IMR-90 (cell line): ENCODE measurements at regions not wholly inside any gene's neighbourhood (a gene's known extent, or its start where the extent isn't known, plus 50 kb on each side); places are given as distances from the start of the nearest gene placed in this dataset.

Experiments used
- ATAC-seq: fragments of 200-7000 bp; cut with Tn5 transposase; 2 replicates; pipeline ENCODE4 v1.9.1; 2020; ENCODE audit warnings: low read depth, mild to moderate bottlenecking, moderate library complexity
- BruUV-seq: library from RNA; stranded (reverse); fragments of 400-500 nt; replicated peaks from 2 replicates; lab custom pipeline; 2021; lab: Mats Ljungman, UMichigan
- CTCF ChIA-PET: fragments of 300-600 bp; formaldehyde crosslinking; extraction: SDS; loops from one replicate; lab custom pipeline; 2021; ENCODE audit warnings: antibody characterized with exemption; lab: Yijun Ruan, JAX
- POLR2A ChIA-PET: fragments of 300-600 bp; sonication (Branson Sonifier 250); formaldehyde crosslinking; loops from one replicate; lab custom pipeline; 2022; ENCODE audit warnings: antibody characterized with exemption; ENCODE audit not compliant: unreplicated experiment; lab: Charles Lee
- DNase-seq: peaks from one replicate; pipeline ENCODE4 v3.0.0; 2013
- H2AFZ ChIP-seq: replicated peaks from 2 replicates; pipeline ENCODE3; 2013; ENCODE audit warnings: low read length, mild to moderate bottlenecking; ENCODE audit not compliant: poor library complexity
- H2AK5ac ChIP-seq: 2 replicates; pipeline ENCODE4 v1.6.1; 2013; ENCODE audit warnings: low read depth, low read length, inconsistent platforms
- H2AK9ac ChIP-seq: replicated peaks from 2 replicates; pipeline ENCODE3; 2013; ENCODE audit warnings: mild to moderate bottlenecking, low read depth, low read length, moderate library complexity; ENCODE audit not compliant: poor library complexity
- H2BK120ac ChIP-seq: 2 replicates; pipeline ENCODE4 v1.6.1; 2013; ENCODE audit warnings: low read depth, low read length, inconsistent platforms
- H2BK15ac ChIP-seq: 3 replicates; pipeline ENCODE4 v1.6.1; 2013; ENCODE audit warnings: low read depth, low read length, inconsistent platforms
- H2BK20ac ChIP-seq: 2 replicates; pipeline ENCODE4 v1.6.1; 2013; ENCODE audit warnings: low read depth, mild to moderate bottlenecking, inconsistent platforms, low read length, moderate library complexity
- H2BK5ac ChIP-seq: 2 replicates; pipeline ENCODE4 v1.6.1; 2013; ENCODE audit warnings: mild to moderate bottlenecking, low read depth, low read length, inconsistent platforms; ENCODE audit not compliant: poor library complexity, severe bottlenecking
- H3K14ac ChIP-seq: replicated peaks from 2 replicates; pipeline ENCODE4 v1.6.1; 2013; ENCODE audit warnings: low read depth, low read length, inconsistent platforms
- H3K18ac ChIP-seq: 2 replicates; pipeline ENCODE4 v1.6.1; 2013; ENCODE audit warnings: low read depth, low read length, control low read depth
- H3K23ac ChIP-seq: 2 replicates; pipeline ENCODE4 v1.6.1; 2013; ENCODE audit warnings: low read depth, low read length, inconsistent platforms
- H3K27ac ChIP-seq: 2 replicates; pipeline ENCODE4 v1.5.1; 2013; ENCODE audit warnings: mild to moderate bottlenecking, control low read depth, low read length; ENCODE audit not compliant: insufficient read depth
- H3K27me3 ChIP-seq: 2 replicates; pipeline ENCODE4 v1.6.1; 2013; ENCODE audit warnings: low read length; ENCODE audit not compliant: control insufficient read depth, insufficient read depth
- H3K36me3 ChIP-seq: 2 replicates; pipeline ENCODE4 v1.6.1; 2013; ENCODE audit warnings: low read length, mixed read lengths; ENCODE audit not compliant: control insufficient read depth, insufficient read depth
- H3K4ac ChIP-seq: 2 replicates; pipeline ENCODE4 v1.6.1; 2013; ENCODE audit warnings: low read depth, low read length, inconsistent platforms
- H3K4me1 ChIP-seq: 2 replicates; pipeline ENCODE4 v1.6.1; 2013; ENCODE audit warnings: low read length, mixed read lengths; ENCODE audit not compliant: control insufficient read depth, insufficient read depth
- H3K4me2 ChIP-seq: 2 replicates; pipeline ENCODE4 v1.6.1; 2013; ENCODE audit warnings: low read depth, mild to moderate bottlenecking, control low read depth, low read length, moderate library complexity
- H3K4me3 ChIP-seq: 2 replicates; pipeline ENCODE4 v1.5.1; 2013; ENCODE audit warnings: low read depth, mild to moderate bottlenecking, control low read depth, low read length, moderate library complexity; ENCODE audit not compliant: insufficient read depth
- H3K56ac ChIP-seq: 2 replicates; pipeline ENCODE4 v1.6.1; 2013; ENCODE audit warnings: low read length, inconsistent platforms; ENCODE audit not compliant: insufficient read depth; ENCODE audit errors: extremely low read depth
- H3K79me1 ChIP-seq, 2 experiments: 2 replicates each; pipeline ENCODE4 v1.6.1; 2013; ENCODE audit warnings: low read length in 2 of 2, inconsistent platforms in 1 of 2, low read depth in 1 of 2
- H3K9ac ChIP-seq: 2 replicates; pipeline ENCODE4 v1.6.1; 2013; ENCODE audit warnings: low read depth, low read length, control low read depth
- H3K9me1 ChIP-seq: 2 replicates; pipeline ENCODE4 v1.6.1; 2013; ENCODE audit warnings: low read length, inconsistent platforms; ENCODE audit not compliant: insufficient read depth
- H3K9me3 ChIP-seq: 2 replicates; pipeline ENCODE4 v1.6.1; 2013; ENCODE audit warnings: low read length; ENCODE audit not compliant: control insufficient read depth, insufficient read depth
- H4K20me1 ChIP-seq: 2 replicates; pipeline ENCODE4 v1.6.1; 2013; ENCODE audit warnings: low read length, inconsistent platforms; ENCODE audit not compliant: insufficient read depth
- H4K5ac ChIP-seq: 2 replicates; pipeline ENCODE4 v1.6.1; 2013; ENCODE audit warnings: mild to moderate bottlenecking, low read depth, low read length, control low read depth
- H4K8ac ChIP-seq, 2 experiments: 2 replicates each; pipeline ENCODE4 v1.6.1; 2013; ENCODE audit warnings: low read depth in 2 of 2, low read length in 2 of 2, control low read depth in 1 of 2, inconsistent platforms in 1 of 2
- H4K91ac ChIP-seq: 2 replicates; pipeline ENCODE4 v1.6.1; 2013; ENCODE audit warnings: low read depth, low read length, inconsistent platforms; ENCODE audit not compliant: insufficient read depth
- BHLHE40 ChIP-seq: fragments of 150-350 bp; IDR thresholded peaks from 2 replicates; pipeline ENCODE4 v1.6.1; 2016; ENCODE audit warnings: mild to moderate bottlenecking, low read depth, low read length
- POLR2A ChIP-seq: IDR thresholded peaks from 2 replicates; pipeline ENCODE4 v1.6.1; 2012; ENCODE audit warnings: mild to moderate bottlenecking, low read depth, low read length
- RAD21 ChIP-seq: IDR thresholded peaks from 2 replicates; pipeline ENCODE4 v1.6.1; 2012; ENCODE audit warnings: low read length, improper control_type of control experiment
- USF2 ChIP-seq: fragments of 150-350 bp; IDR thresholded peaks from 2 replicates; pipeline ENCODE4 v1.6.1; 2017; ENCODE audit warnings: mild to moderate bottlenecking, antibody characterized with exemption, low read length, low read depth
- WGBS, 2 experiments: methylation state at CpG; one replicate each; pipeline versions ENCODE4 v1.1.5 to v1.1.7; 2013; ENCODE audit warnings: missing lambda C conversion rate in 2 of 2; ENCODE audit not compliant: insufficient read length in 1 of 2; ENCODE audit errors: extremely low coverage in 2 of 2; 5-methylcytosine and 5-hydroxymethylcytosine counted together
- dilution Hi-C: fragments of 300-500 bp; cut with HindIII; formaldehyde crosslinking; loops from one replicate; pipeline ENCODE4 v1.14.3; 2018; ENCODE audit warnings: low sequenced_read_pairs; ENCODE audit not compliant: unreplicated experiment
- in situ Hi-C: fragments of 300-500 bp; cut with MboI; formaldehyde crosslinking; loops from 3 replicates; pipeline ENCODE4 v1.14.3; 2019; ENCODE audit warnings: low sequenced_read_pairs, inconsistent platforms, mixed read lengths
- intact Hi-C: fragments of 100-400 bp; cut with micrococcal nuclease; formaldehyde crosslinking; loops from 2 replicates; pipeline ENCODE4 v1.10.0; 2022

- H3K18ac ChIP-seq, result no peak overlapping the region
- no peak overlapping the region for H2BK5ac ChIP-seq
- H2AK9ac ChIP-seq, result no peak overlapping the region
- H3K14ac ChIP-seq, result no peak overlapping the region
- H2BK20ac ChIP-seq, result no peak overlapping the region
- no peak overlapping the region for H3K23ac ChIP-seq
- BruUV-seq, result no TSS peak
- ChIA-PET POLR2A (no interaction called here), CTCF (no interaction called here)
- no peak overlapping the region for H3K9ac ChIP-seq
- H3K4me2 ChIP-seq, result no peak overlapping the region
- no peak overlapping the region for H3K4ac ChIP-seq
- no peaks in the 10 kb centered on the region for H4K20me1 ChIP-seq
- no peaks in the 10 kb centered on the region for H3K9me3 ChIP-seq
- H3K36me3 ChIP-seq, result no peaks in the 10 kb centered on the region
- H3K4me3 ChIP-seq, result no peak overlapping the region
- in situ Hi-C loops, result no loop called here
- no peak overlapping the region for H3K56ac ChIP-seq
- DNase-seq (no peak), ATAC-seq (no peak)
- H4K8ac ChIP-seq, result no peak overlapping the region
- H3K27ac ChIP-seq, result no peak overlapping the region
- H3K79me1 ChIP-seq, result no peaks in the 10 kb centered on the region
- dilution Hi-C loops, result no loop called here
- no CpG with 5 or more reads among the region's 3 CpGs for WGBS, 2 experiments
- no peak overlapping the region for H4K5ac ChIP-seq
- H2AFZ ChIP-seq, result no peak overlapping the region
- no peaks in the 10 kb centered on the region for H3K9me1 ChIP-seq
- H2BK120ac ChIP-seq, result no peak overlapping the region
- no peaks in the 10 kb centered on the region for H3K27me3 ChIP-seq
- intact Hi-C loops, result no loop called here
- no peak overlapping the region for H4K91ac ChIP-seq
- no peak for TF ChIP-seq BHLHE40
- no peak for TF ChIP-seq POLR2A
- no peak for TF ChIP-seq USF2
- no peak for TF ChIP-seq RAD21
- H3K4me1 ChIP-seq, result no peaks in the 10 kb centered on the region
- no peak overlapping the region for H2AK5ac ChIP-seq
- no peak overlapping the region for H2BK15ac ChIP-seq
Observed at GRCh38 chr6:150470131-150470530, 101.3 kb downstream of the IYD start.
